K562 (cell line): ENCODE measurements at regions not wholly inside any gene's neighbourhood (a gene's known extent, or its start where the extent isn't known, plus 50 kb on each side); places are given as distances from the start of the nearest gene placed in this dataset.
A peak's percentile ranks its signal among the peaks of the same experiment; 100 is the strongest.

ENCODE experiments used
- ATAC-seq: fragments of 200-7000 bp; cut with Tn5 transposase; 3 replicates; pipeline ENCODE4 v1.9.1; 2020; ENCODE audit warnings: moderate library complexity
- BruUV-seq: library from RNA; stranded (reverse); fragments of 400-500 nt; replicated peaks from 2 replicates; lab custom pipeline; 2021; lab: Mats Ljungman, UMichigan
- CTCF ChIA-PET: fragments of 300-600 bp; formaldehyde crosslinking; extraction: SDS; loops from one replicate; lab custom pipeline; 2021; ENCODE audit warnings: low intra/inter-chr PET ratio; lab: Yijun Ruan, JAX
- POLR2A ChIA-PET: fragments of 300-600, 350-650 bp; sonication (Branson Sonifier 250); formaldehyde crosslinking; extraction: SDS; loops from one replicate; lab custom pipeline; 2021; ENCODE audit warnings: antibody characterized with exemption, inconsistent platforms; lab: Yijun Ruan, JAX
- DNase-seq, 4 experiments: peaks; one replicate each; pipeline versions ENCODE4 v3.0.0 to v3.0.0-alpha.2; 2011 to 2018; ENCODE audit warnings: low spot score in 3 of 4, mixed read lengths in 3 of 4; ENCODE audit errors: extremely low read depth in 1 of 4
- FAIRE-seq: peaks from 2 replicates; lab custom pipeline; 2011; peaks lifted over from hg19 to GRCh38; lab: Jason Lieb, UNC
- H2AFZ ChIP-seq: 2 replicates; pipeline ENCODE4 v1.6.0; 2011; ENCODE audit warnings: low read depth, low read length, control low read depth, inconsistent platforms
- H3K27ac ChIP-seq: fragments of 200-600 bp; 3 replicates; pipeline ENCODE4 v1.8.0; 2011; ENCODE audit warnings: low read depth, mild to moderate bottlenecking, control low read depth, inconsistent platforms, low read length, moderate library complexity, mixed read lengths; ENCODE audit errors: extremely low read depth
- H3K27me3 ChIP-seq, 2 experiments: fragments of 300-600 bp in 1 of 2; 2 replicates in 1 of 2; 3 replicates in 1 of 2; pipeline versions ENCODE4 v1.6.0 to v1.8.0; 2011; ENCODE audit warnings: inconsistent platforms in 2 of 2, low read length in 2 of 2, mild to moderate bottlenecking in 1 of 2, mixed read lengths in 1 of 2, moderate library complexity in 1 of 2; ENCODE audit not compliant: control insufficient read depth in 2 of 2, insufficient read depth in 2 of 2
- H3K36me3 ChIP-seq: fragments of 300-600 bp; 3 replicates; pipeline ENCODE4 v1.8.0; 2011; ENCODE audit warnings: mild to moderate bottlenecking, low read length, inconsistent platforms; ENCODE audit not compliant: control insufficient read depth, insufficient read depth
- H3K4me1 ChIP-seq, 2 experiments: fragments of 200-600 bp in 1 of 2; replicated peaks in 1 of 2; 2 replicates in 1 of 2; 3 replicates in 1 of 2; pipeline versions ENCODE4 v1.5.1 to v1.8.0; 2011; ENCODE audit warnings: inconsistent platforms in 2 of 2, low read length in 2 of 2, mild to moderate bottlenecking in 1 of 2, mixed read lengths in 1 of 2, moderate library complexity in 1 of 2; ENCODE audit not compliant: control insufficient read depth in 2 of 2, insufficient read depth in 2 of 2
- H3K4me2 ChIP-seq: 2 replicates; pipeline ENCODE4 v1.6.1; 2011; ENCODE audit warnings: low read length, control low read depth, inconsistent platforms, mixed read lengths; ENCODE audit not compliant: insufficient read depth
- H3K4me3 ChIP-seq: fragments of 200-600 bp; sonication (generic), shearing (Covaris generic); 2 replicates; pipeline ENCODE4 v1.5.1; 2016; ENCODE audit warnings: control low read depth, inconsistent platforms
- H3K79me2 ChIP-seq: fragments of 200-600 bp; 3 replicates; pipeline ENCODE4 v1.8.0; 2011; ENCODE audit warnings: low read length, inconsistent platforms; ENCODE audit not compliant: control insufficient read depth, insufficient read depth
- H3K9ac ChIP-seq, 2 experiments: 2 replicates each; pipeline versions ENCODE4 v1.6.0 to v1.6.1; 2011; ENCODE audit warnings: low read depth in 2 of 2, low read length in 2 of 2, control low read depth in 1 of 2, inconsistent platforms in 1 of 2, mild to moderate bottlenecking in 1 of 2, mixed read lengths in 1 of 2; ENCODE audit not compliant: insufficient read depth in 1 of 2
- H3K9me1 ChIP-seq: one replicate; pipeline ENCODE4 v1.6.0; 2011; ENCODE audit warnings: inconsistent platforms, mild to moderate bottlenecking, low read length, moderate library complexity; ENCODE audit not compliant: control insufficient read depth, insufficient read depth
- H3K9me3 ChIP-seq: replicated peaks from 2 replicates; pipeline ENCODE4 v1.5.1; 2011; ENCODE audit warnings: low read depth, low read length, inconsistent platforms; ENCODE audit not compliant: control insufficient read depth, insufficient read depth
- H4K20me1 ChIP-seq: replicated peaks from 2 replicates; pipeline ENCODE4 v1.6.1; 2011; ENCODE audit warnings: low read length, inconsistent platforms, mixed read lengths; ENCODE audit not compliant: control insufficient read depth, insufficient read depth
- CBFA2T3 ChIP-seq: fragments of 450-650 bp; IDR thresholded peaks from 2 replicates; pipeline ENCODE4 v1.6.1; 2017
- RAD21 ChIP-seq, 2 experiments: fragments of 250-450 bp in 1 of 2; fragments of 450-650 bp in 1 of 2; sonication (Bioruptor Pico) in 1 of 2; formaldehyde crosslinking in 1 of 2; IDR thresholded peaks in 1 of 2; conservative IDR thresholded peaks in 1 of 2; 2 replicates each; pipeline versions ENCODE4 v1.4.0 to v1.8.0; 2020 to 2022; ENCODE audit warnings: mild to moderate bottlenecking in 2 of 2, moderate library complexity in 1 of 2
- RFX1 ChIP-seq: fragments of 450-650 bp; IDR thresholded peaks from 2 replicates; pipeline ENCODE4 v1.6.1; 2016; ENCODE audit warnings: mild to moderate bottlenecking, moderate library complexity
- ZNF431 ChIP-seq: sonication (generic); formaldehyde crosslinking; IDR thresholded peaks from 2 replicates; pipeline ENCODE4 v1.8.0; 2022; ENCODE audit warnings: mild to moderate bottlenecking, missing genetic modification reagents
- ZNF444 ChIP-seq: fragments of 250-450 bp; sonication (Bioruptor Pico); IDR thresholded peaks from 2 replicates; pipeline ENCODE4 v1.4.0; 2020; ENCODE audit warnings: mild to moderate bottlenecking, moderate library complexity
- ZNF57 ChIP-seq: fragments of 450-650 bp; formaldehyde crosslinking; IDR thresholded peaks from 2 replicates; pipeline ENCODE4 v1.4.0; 2020; ENCODE audit warnings: mild to moderate bottlenecking, moderate library complexity
- WGBS: fragments of 100-300 bp; shearing (Covaris generic); methylation state at CpG from one replicate; pipeline ENCODE4 v1.1.6; 2016; ENCODE audit warnings: low coverage, mixed read lengths; ENCODE audit not compliant: insufficient coverage; ENCODE audit errors: missing lambda C conversion rate; 5-methylcytosine and 5-hydroxymethylcytosine counted together
- in situ Hi-C: fragments of 300-500 bp; cut with MboI; formaldehyde crosslinking; loops from 4 replicates; pipeline ENCODE4 v1.15.0; 2018; ENCODE audit warnings: inconsistent platforms, mixed read lengths
- intact Hi-C: fragments of 100-400 bp; cut with micrococcal nuclease; formaldehyde crosslinking; loops from 2 replicates; pipeline ENCODE4 v1.14.2; 2022
- TF ChIP-seq, protein P1 (sequence below): fragments of 450-650 bp; formaldehyde crosslinking; IDR thresholded peaks from 2 replicates; pipeline ENCODE4 v1.4.0; 2020; ENCODE audit warnings: mild to moderate bottlenecking, mixed read lengths

DNA sequence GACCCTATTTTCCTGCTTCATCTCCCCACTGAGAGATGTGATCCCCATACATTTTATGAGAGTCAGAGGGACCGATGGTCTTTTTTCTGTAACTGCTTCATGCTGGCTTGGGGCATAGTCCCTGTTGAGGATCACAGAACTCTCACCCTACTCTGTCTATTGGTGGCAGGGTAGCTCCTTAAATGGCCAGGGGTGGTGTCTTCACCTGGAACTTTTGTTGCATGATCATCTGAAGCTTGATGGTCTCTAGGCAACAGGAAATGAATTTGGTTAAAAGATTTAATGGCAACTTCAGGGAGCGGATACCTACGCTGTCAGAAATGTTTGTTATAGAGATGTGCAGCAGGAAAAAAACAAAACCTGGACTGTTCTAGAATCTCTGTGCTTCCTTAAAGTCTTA is 87.0 kb upstream of the GLIS3 start:
- DNase-seq (no peak), FAIRE-seq (no peak), ATAC-seq (no peak)
- Histone ChIP-seq H3K79me2 (no peaks in the 10 kb centered on the region), H3K4me3 (no peak overlapping the region), H3K27me3 (no peaks in the 10 kb centered on the region), H3K4me1 (no peaks in the 10 kb centered on the region), H2AFZ (no peak overlapping the region), H3K4me2 (no peak overlapping the region), H3K9me1 (no peaks in the 10 kb centered on the region), H3K9ac (no peak overlapping the region), H3K27ac (no peak overlapping the region), H4K20me1 (no peaks in the 10 kb centered on the region), H3K9me3 (no peaks in the 10 kb centered on the region), H3K36me3 (no peaks in the 10 kb centered on the region)
- WGBS = 5% methylated on average over 3 of the region's 3 CpGs
- TF ChIP-seq ZNF444 (CRISPR knock-in tag) (no peak), RAD21 (CRISPR knock-in tag; conservative IDR thresholded peaks at IDR 0.05 in 1 of 2, IDR thresholded peaks at IDR 0.05 in 1 of 2) (0 out of 4 replicates have a peak, but pooled peaks of 1 of the 2 experiments have one; percentile 9), CBFA2T3 (no peak), RFX1 (peak; percentile 51), ZNF57 (CRISPR knock-in tag) (no peak), ZNF431 (CRISPR knock-in tag) (no peak)
- TF ChIP-seq, protein P1, sequence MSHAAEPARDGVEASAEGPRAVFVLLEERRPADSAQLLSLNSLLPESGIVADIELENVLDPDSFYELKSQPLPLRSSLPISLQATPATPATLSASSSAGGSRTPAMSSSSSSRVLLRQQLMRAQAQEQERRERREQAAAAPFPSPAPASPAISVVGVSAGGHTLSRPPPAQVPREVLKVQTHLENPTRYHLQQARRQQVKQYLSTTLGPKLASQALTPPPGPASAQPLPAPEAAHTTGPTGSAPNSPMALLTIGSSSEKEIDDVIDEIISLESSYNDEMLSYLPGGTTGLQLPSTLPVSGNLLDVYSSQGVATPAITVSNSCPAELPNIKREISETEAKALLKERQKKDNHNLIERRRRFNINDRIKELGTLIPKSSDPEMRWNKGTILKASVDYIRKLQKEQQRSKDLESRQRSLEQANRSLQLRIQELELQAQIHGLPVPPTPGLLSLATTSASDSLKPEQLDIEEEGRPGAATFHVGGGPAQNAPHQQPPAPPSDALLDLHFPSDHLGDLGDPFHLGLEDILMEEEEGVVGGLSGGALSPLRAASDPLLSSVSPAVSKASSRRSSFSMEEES (CRISPR knock-in tag) = no peak
- ChIA-PET CTCF (no interaction called here), POLR2A (interaction anchor here (0.7 to 0.8 kb wide), 2 partner anchors 23 to 1038 kb away, joined by 3 read pairs; no protein-coding TSS in a partner anchor)
- no TSS peak for BruUV-seq
- in situ Hi-C loops = no loop called here
- intact Hi-C loops = loop anchor here (5.0 to 10.0 kb wide), 3 partner anchors 160 to 358 kb away; partner anchors contain the start of gene AK3
